PC-3 (cell line): ENCODE measurements at regions not wholly inside any gene's neighbourhood (a gene's known extent, or its start where the extent isn't known, plus 50 kb on each side); places are given as distances from the start of the nearest gene placed in this dataset.

Source experiments
- CTCF ChIP-seq: fragments of 300-600 bp; sonication (generic); conservative IDR thresholded peaks from 2 replicates; pipeline ENCODE4 v1.5.1; 2017; ENCODE audit warnings: antibody characterized with exemption, low read depth, mild to moderate bottlenecking, low read length
- EZH2 ChIP-seq: fragments of 300-600 bp; sonication (generic); IDR thresholded peaks from one replicate; pipeline ENCODE4 v1.6.1; 2017; ENCODE audit warnings: antibody characterized with exemption, mild to moderate bottlenecking, low read length; ENCODE audit not compliant: unreplicated experiment

DNA sequence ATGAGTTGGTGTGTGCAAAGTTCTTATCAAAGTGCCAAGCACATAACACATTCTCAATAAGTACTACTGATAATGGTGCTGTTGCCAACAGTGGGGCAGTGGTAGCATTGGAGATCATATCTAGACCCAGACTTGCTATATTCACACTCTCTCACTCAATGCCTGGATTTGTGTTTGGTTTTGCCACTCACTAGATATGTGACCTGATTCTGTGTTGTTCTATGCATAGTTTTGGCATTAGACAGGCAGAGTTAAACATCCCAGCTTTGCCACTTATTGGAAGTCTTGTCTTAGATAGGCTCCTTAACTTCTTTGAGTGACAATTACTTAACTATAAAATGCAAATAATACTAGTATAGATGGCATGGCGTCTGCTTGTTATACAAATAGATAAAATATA is 642.6 kb upstream of the CCDC179 start:
- TF ChIP-seq CTCF (no peak), EZH2 (no peak)
